Neural progenitor cell (in vitro differentiated cells): ENCODE measurements at regions not wholly inside any gene's neighbourhood (a gene's known extent, or its start where the extent isn't known, plus 50 kb on each side); places are given as distances from the start of the nearest gene placed in this dataset.

ENCODE experiments used
- DNase-seq: peaks from one replicate; pipeline ENCODE4 v3.0.0-alpha.2; 2016; ENCODE audit warnings: low spot score
- H2AFZ ChIP-seq: fragments of 200-600 bp; sonication (generic); replicated peaks from 2 replicates; pipeline ENCODE4 v1.6.1; 2016; ENCODE audit warnings: antibody characterized with exemption
- H3F3A ChIP-seq: fragments of 200-600 bp; sonication (generic); 2 replicates; pipeline ENCODE4 v1.6.1; 2016; ENCODE audit warnings: antibody characterized with exemption, low read depth
- H3K27ac ChIP-seq: fragments of 200-600 bp; sonication (generic); 2 replicates; pipeline ENCODE4 v1.5.1; 2016; ENCODE audit warnings: mild to moderate bottlenecking
- H3K27me3 ChIP-seq: fragments of 200-600 bp; sonication (generic); 2 replicates; pipeline ENCODE4 v1.6.1; 2016; ENCODE audit warnings: mild to moderate bottlenecking, moderate library complexity
- H3K36me3 ChIP-seq: fragments of 200-600 bp; sonication (generic); 2 replicates; pipeline ENCODE4 v1.5.1; 2016
- H3K4me1 ChIP-seq: fragments of 200-600 bp; sonication (generic); 2 replicates; pipeline ENCODE4 v1.6.1; 2016; ENCODE audit warnings: mixed run types
- H3K4me2 ChIP-seq: fragments of 200-600 bp; sonication (generic); 2 replicates; pipeline ENCODE4 v1.6.1; 2016
- H3K4me3 ChIP-seq: fragments of 200-600 bp; sonication (generic); 2 replicates; pipeline ENCODE4 v1.5.1; 2016
- H3K79me2 ChIP-seq: fragments of 200-600 bp; sonication (generic); 2 replicates; pipeline ENCODE4 v1.6.1; 2016; ENCODE audit warnings: low read depth
- H3K9ac ChIP-seq: fragments of 200-600 bp; sonication (generic); 2 replicates; pipeline ENCODE4 v1.6.1; 2016
- H3K9me3 ChIP-seq: fragments of 200-600 bp; sonication (generic); 2 replicates; pipeline ENCODE4 v1.5.1; 2016; ENCODE audit warnings: low read depth
- H4K20me1 ChIP-seq: fragments of 200-600 bp; sonication (generic); 2 replicates; pipeline ENCODE4 v1.6.1; 2016; ENCODE audit warnings: low read depth
- H3K27ac Mint-ChIP-seq: 3 replicates; pipeline ENCODE4 v1.8.0; 2021; ENCODE audit warnings: mixed read lengths
- H3K27me3 Mint-ChIP-seq: 2 replicates; pipeline ENCODE4 v1.8.0; 2022; ENCODE audit warnings: low read depth, mild to moderate bottlenecking, inconsistent platforms, moderate library complexity, mixed read lengths; ENCODE audit not compliant: insufficient read depth
- H3K36me3 Mint-ChIP-seq: 3 replicates; pipeline ENCODE4 v1.8.0; 2021; ENCODE audit warnings: mixed read lengths
- H3K4me1 Mint-ChIP-seq: 3 replicates; pipeline ENCODE4 v1.8.0; 2021; ENCODE audit warnings: mixed read lengths
- H3K4me3 Mint-ChIP-seq: 3 replicates; pipeline ENCODE4 v1.8.0; 2021; ENCODE audit warnings: mild to moderate bottlenecking, moderate library complexity, mixed read lengths
- H3K9me3 Mint-ChIP-seq: 3 replicates; pipeline ENCODE4 v1.8.0; 2020; ENCODE audit warnings: mixed read lengths
- EZH2 ChIP-seq: fragments of 200-600 bp; sonication (generic); IDR thresholded peaks from 2 replicates; pipeline ENCODE4 v1.6.1; 2017; ENCODE audit warnings: antibody characterized with exemption, mild to moderate bottlenecking, moderate library complexity
- EZH2phosphoT487 ChIP-seq: fragments of 200-600 bp; sonication (generic); IDR thresholded peaks from 2 replicates; pipeline ENCODE4 v1.6.1; 2017; ENCODE audit warnings: antibody characterized with exemption
- TF ChIP-seq, protein P1 (sequence below): fragments of 200-600 bp; sonication (generic); IDR thresholded peaks from 2 replicates; pipeline ENCODE4 v1.5.1; 2017; ENCODE audit warnings: antibody characterized with exemption, mild to moderate bottlenecking

DNA sequence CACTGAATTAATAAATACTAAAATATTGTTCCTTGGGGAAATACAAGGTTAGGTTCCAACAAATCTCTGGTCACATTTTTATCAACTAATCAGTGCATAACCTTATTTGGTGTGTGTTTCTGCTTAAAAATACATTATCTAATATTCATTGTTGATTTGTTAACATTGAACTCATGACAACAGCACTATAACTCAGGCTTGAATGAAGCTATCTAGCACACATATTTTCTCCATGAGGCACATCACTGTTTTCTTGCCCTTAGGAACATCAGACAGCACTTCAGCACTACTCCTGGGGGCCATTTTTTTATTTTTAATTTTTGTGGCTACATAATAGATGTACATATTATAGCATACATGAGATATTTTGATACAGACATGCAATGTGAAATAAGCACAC lies 277.2 kb upstream of the NT5E start:
- no peak overlapping the region for H3K4me2 ChIP-seq
- H3K4me3 ChIP-seq, result no peak overlapping the region
- TF ChIP-seq EZH2 (no peak), EZH2phosphoT487 (no peak)
- TF ChIP-seq, protein P1, sequence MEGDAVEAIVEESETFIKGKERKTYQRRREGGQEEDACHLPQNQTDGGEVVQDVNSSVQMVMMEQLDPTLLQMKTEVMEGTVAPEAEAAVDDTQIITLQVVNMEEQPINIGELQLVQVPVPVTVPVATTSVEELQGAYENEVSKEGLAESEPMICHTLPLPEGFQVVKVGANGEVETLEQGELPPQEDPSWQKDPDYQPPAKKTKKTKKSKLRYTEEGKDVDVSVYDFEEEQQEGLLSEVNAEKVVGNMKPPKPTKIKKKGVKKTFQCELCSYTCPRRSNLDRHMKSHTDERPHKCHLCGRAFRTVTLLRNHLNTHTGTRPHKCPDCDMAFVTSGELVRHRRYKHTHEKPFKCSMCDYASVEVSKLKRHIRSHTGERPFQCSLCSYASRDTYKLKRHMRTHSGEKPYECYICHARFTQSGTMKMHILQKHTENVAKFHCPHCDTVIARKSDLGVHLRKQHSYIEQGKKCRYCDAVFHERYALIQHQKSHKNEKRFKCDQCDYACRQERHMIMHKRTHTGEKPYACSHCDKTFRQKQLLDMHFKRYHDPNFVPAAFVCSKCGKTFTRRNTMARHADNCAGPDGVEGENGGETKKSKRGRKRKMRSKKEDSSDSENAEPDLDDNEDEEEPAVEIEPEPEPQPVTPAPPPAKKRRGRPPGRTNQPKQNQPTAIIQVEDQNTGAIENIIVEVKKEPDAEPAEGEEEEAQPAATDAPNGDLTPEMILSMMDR, result no peak
- H4K20me1 ChIP-seq, result no peaks in the 10 kb centered on the region
- H3K27me3 Mint-ChIP-seq, result peaks cover 2% of the 10 kb centered on the region
- H3K27me3 ChIP-seq, result no peaks in the 10 kb centered on the region
- H3K4me1 Mint-ChIP-seq, result no peaks in the 10 kb centered on the region
- no peak overlapping the region for H3K27ac Mint-ChIP-seq
- H3K9me3 Mint-ChIP-seq, result no peaks in the 10 kb centered on the region
- H3F3A ChIP-seq, result no peaks in the 10 kb centered on the region
- no peak overlapping the region for H3K27ac ChIP-seq
- H3K4me3 Mint-ChIP-seq, result no peak overlapping the region
- no peaks in the 10 kb centered on the region for H3K36me3 Mint-ChIP-seq
- H3K9ac ChIP-seq, result no peak overlapping the region
- H3K9me3 ChIP-seq, result no peaks in the 10 kb centered on the region
- H3K36me3 ChIP-seq, result no peaks in the 10 kb centered on the region
- H2AFZ ChIP-seq, result no peak overlapping the region
- no peak for DNase-seq
- peaks cover 8% of the 10 kb centered on the region for H3K4me1 ChIP-seq
- no peaks in the 10 kb centered on the region for H3K79me2 ChIP-seq

DNA sequence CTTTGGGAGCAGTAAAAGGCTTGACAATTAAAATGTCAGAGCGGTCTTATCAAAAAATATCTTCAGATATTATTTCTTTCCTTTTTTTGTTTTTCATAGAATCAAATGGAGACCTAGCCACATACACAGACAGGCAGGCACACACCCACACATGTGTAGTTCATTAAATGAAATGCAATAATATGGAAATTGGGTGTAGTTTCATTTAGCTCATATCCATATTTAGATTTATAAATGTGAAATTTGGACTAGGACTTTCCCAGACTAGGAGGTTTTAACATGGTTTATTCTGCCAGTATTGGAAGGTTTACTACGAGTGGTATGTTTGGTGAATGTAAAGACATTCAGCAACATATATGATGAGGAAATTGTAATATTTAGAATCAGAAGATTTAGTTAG lies 277.7 kb upstream of the NT5E start:
- Histone ChIP-seq H3F3A (no peaks in the 10 kb centered on the region), H3K9ac (no peak overlapping the region), H3K4me2 (no peak overlapping the region), H3K9me3 (no peaks in the 10 kb centered on the region), H3K36me3 (no peaks in the 10 kb centered on the region), H3K27ac (no peak overlapping the region), H4K20me1 (no peaks in the 10 kb centered on the region), H3K4me3 (no peak overlapping the region), H3K27me3 (no peaks in the 10 kb centered on the region), H3K4me1 (peaks cover 8% of the 10 kb centered on the region), H2AFZ (no peak overlapping the region), H3K79me2 (no peaks in the 10 kb centered on the region)
- Mint-ChIP-seq H3K4me1 (no peaks in the 10 kb centered on the region), H3K27ac (no peak overlapping the region), H3K4me3 (no peak overlapping the region), H3K36me3 (no peaks in the 10 kb centered on the region), H3K9me3 (no peaks in the 10 kb centered on the region), H3K27me3 (peaks cover 2% of the 10 kb centered on the region)
- TF ChIP-seq, protein P1, result no peak
- TF ChIP-seq EZH2phosphoT487, result no peak
- TF ChIP-seq EZH2, result no peak
- DNase-seq, result no peak

DNA sequence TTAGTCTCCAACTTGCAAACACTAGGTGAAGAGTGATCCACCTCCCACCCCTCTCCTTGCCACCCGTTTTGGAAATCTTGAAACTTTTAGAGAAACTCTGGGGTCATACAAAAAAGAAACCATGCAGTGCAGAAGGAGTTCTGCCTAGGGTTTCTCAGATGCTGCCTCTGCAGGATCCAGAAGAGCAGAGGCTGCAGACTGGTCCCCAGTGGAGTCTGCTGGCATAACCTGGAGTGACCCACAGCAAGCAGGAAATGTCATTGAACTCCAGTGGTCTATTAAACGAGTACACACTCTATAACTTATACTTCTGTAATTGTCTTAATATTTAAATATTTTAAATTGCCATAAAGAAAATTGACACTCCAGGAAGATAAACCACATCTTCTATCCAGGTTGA lies 280.7 kb upstream of the NT5E start:
- Histone ChIP-seq H2AFZ (no peak overlapping the region), H3K36me3 (no peaks in the 10 kb centered on the region), H3K4me3 (no peak overlapping the region), H3K27me3 (no peaks in the 10 kb centered on the region), H3K9ac (no peak overlapping the region), H3K4me1 (peaks cover 8% of the 10 kb centered on the region), H3K79me2 (no peaks in the 10 kb centered on the region), H3K9me3 (no peaks in the 10 kb centered on the region), H3K27ac (no peak overlapping the region), H3K4me2 (no peak overlapping the region), H4K20me1 (no peaks in the 10 kb centered on the region), H3F3A (no peaks in the 10 kb centered on the region)
- Mint-ChIP-seq H3K9me3 (no peaks in the 10 kb centered on the region), H3K27me3 (peaks cover 2% of the 10 kb centered on the region), H3K4me3 (no peak overlapping the region), H3K27ac (no peak overlapping the region), H3K36me3 (no peaks in the 10 kb centered on the region), H3K4me1 (no peaks in the 10 kb centered on the region)
- no peak for DNase-seq
- TF ChIP-seq EZH2phosphoT487 (no peak), EZH2 (no peak)
- TF ChIP-seq, protein P1, result no peak

DNA sequence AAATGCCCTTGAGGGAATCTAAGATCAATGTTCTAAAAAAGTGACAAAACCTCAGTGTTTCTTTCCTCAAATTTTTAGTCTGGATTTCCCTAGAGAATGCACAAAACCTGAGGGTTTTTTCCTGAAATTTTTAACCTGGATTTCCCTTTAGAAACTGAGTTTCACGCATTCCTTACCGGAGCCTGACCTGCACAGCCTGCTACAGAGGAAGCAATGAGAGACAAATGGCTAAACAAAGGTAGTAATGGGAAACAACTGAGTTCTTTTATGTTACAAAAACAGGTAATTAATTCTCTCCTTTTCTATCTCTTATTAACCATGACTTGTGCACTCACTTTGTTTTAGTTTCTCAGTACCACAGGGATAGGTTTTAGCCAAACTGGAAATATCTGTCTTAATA lies 281.7 kb upstream of the NT5E start:
- Histone ChIP-seq H3K9me3 (no peaks in the 10 kb centered on the region), H3K27me3 (no peaks in the 10 kb centered on the region), H3K4me2 (peak overlapping the region; percentile 28), H3K4me3 (no peak overlapping the region), H3K79me2 (no peaks in the 10 kb centered on the region), H3K4me1 (peaks cover 8% of the 10 kb centered on the region), H3K9ac (no peak overlapping the region), H3K27ac (no peak overlapping the region), H3F3A (no peaks in the 10 kb centered on the region), H2AFZ (no peak overlapping the region), H4K20me1 (no peaks in the 10 kb centered on the region), H3K36me3 (no peaks in the 10 kb centered on the region)
- TF ChIP-seq, protein P1, result no peak
- no peak for TF ChIP-seq EZH2phosphoT487
- Mint-ChIP-seq H3K36me3 (no peaks in the 10 kb centered on the region), H3K4me1 (no peaks in the 10 kb centered on the region), H3K9me3 (no peaks in the 10 kb centered on the region), H3K27ac (no peak overlapping the region), H3K4me3 (no peak overlapping the region), H3K27me3 (peaks cover 2% of the 10 kb centered on the region)
- DNase-seq, result no peak
